ENCODE measurements at regions not wholly inside any gene's neighbourhood (a gene's known extent, or its start where the extent isn't known, plus 50 kb on each side); places are given as distances from the start of the nearest gene placed in this dataset.

DNA sequence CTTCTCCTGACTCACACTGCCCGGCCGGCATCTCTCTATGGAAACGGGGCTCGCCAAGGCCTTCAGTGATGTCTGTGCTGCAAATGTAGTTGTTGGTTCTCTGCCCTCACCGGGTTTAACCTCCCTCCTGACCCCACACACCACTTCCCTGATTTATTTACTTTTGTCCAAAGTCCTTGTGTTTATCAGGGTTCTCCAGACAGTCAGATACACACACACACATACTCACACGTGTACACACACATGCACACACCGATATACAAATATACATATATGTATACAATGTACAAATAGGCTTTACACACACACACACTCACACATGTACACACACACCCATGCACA is 647.0 kb downstream of the BRD1 start:
- TF ChIP-seq REST (IDR thresholded peaks at IDR 0.05; ENCODE audit: insufficient read depth in 1 of 2, low read depth in 2 of 2, low read length in 1 of 2) (no peak), POLR2AphosphoS5 (IDR thresholded peaks at IDR 0.05; ENCODE audit: low read depth, low read length) (no peak), TCF7L2 (IDR thresholded peaks at IDR 0.05; ENCODE audit: low read depth, low read length) (no peak), SIN3A (IDR thresholded peaks at IDR 0.05; ENCODE audit: borderline replicate concordance, insufficient read depth, low read depth, low read length) (no peak)
- TF ChIP-seq, protein P1, sequence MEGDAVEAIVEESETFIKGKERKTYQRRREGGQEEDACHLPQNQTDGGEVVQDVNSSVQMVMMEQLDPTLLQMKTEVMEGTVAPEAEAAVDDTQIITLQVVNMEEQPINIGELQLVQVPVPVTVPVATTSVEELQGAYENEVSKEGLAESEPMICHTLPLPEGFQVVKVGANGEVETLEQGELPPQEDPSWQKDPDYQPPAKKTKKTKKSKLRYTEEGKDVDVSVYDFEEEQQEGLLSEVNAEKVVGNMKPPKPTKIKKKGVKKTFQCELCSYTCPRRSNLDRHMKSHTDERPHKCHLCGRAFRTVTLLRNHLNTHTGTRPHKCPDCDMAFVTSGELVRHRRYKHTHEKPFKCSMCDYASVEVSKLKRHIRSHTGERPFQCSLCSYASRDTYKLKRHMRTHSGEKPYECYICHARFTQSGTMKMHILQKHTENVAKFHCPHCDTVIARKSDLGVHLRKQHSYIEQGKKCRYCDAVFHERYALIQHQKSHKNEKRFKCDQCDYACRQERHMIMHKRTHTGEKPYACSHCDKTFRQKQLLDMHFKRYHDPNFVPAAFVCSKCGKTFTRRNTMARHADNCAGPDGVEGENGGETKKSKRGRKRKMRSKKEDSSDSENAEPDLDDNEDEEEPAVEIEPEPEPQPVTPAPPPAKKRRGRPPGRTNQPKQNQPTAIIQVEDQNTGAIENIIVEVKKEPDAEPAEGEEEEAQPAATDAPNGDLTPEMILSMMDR (IDR thresholded peaks at IDR 0.05) = no peak
- ChIA-PET CTCF (no interaction called here), POLR2A (no interaction called here)
- Histone ChIP-seq H3K27ac (ENCODE audit: low read length) (no peak overlapping the region), H3K9me3 (ENCODE audit: control insufficient read depth, insufficient read depth, low read depth, low read length) (no peaks in the 10 kb centered on the region), H3K27me3 (ENCODE audit: control insufficient read depth, insufficient read depth, low read length) (no peaks in the 10 kb centered on the region), H3K36me3 (ENCODE audit: control insufficient read depth, insufficient read depth, low read length) (no peaks in the 10 kb centered on the region), H3K4me1 (ENCODE audit: control insufficient read depth, insufficient read depth, low read length) (no peaks in the 10 kb centered on the region), H3K4me3 (ENCODE audit: low read depth in 2 of 2, low read length in 2 of 2) (no peak overlapping the region)
- DNase-seq (ENCODE audit: low read depth, low spot score) (no peak), ATAC-seq (no peak)
- intact Hi-C loops (cut with micrococcal nuclease; ENCODE audit: unreplicated experiment) (no loop called here), in situ Hi-C loops (cut with HindIII; ENCODE audit: low pct_unique_long_range_greater_than_20kb, low sequenced_read_pairs) (no loop called here)
- BruUV-seq (replicated peaks) = no TSS peak

GRCh38 chr22:49179886-49180682 is 647.6 kb downstream of the BRD1 start:
- ATAC-seq = no peak
- in situ Hi-C loops (cut with HindIII; ENCODE audit: low pct_unique_long_range_greater_than_20kb, low sequenced_read_pairs) = no loop called here
- no peak for TF ChIP-seq POLR2AphosphoS5 (IDR thresholded peaks at IDR 0.05; ENCODE audit: low read depth, low read length)
- no peak for TF ChIP-seq REST (IDR thresholded peaks at IDR 0.05; ENCODE audit: insufficient read depth in 1 of 2, low read depth in 2 of 2, low read length in 1 of 2)
- no peak for TF ChIP-seq SIN3A (IDR thresholded peaks at IDR 0.05; ENCODE audit: borderline replicate concordance, insufficient read depth, low read depth, low read length)
- TF ChIP-seq TCF7L2 (IDR thresholded peaks at IDR 0.05; ENCODE audit: low read depth, low read length) = no peak
- TF ChIP-seq, protein P1 (IDR thresholded peaks at IDR 0.05) = no peak
- Histone ChIP-seq H3K36me3 (ENCODE audit: control insufficient read depth, insufficient read depth, low read length) (no peaks in the 10 kb centered on the region), H3K27me3 (ENCODE audit: control insufficient read depth, insufficient read depth, low read length) (no peaks in the 10 kb centered on the region; the same call in 1 of the 2 replicates), H3K4me3 (ENCODE audit: low read depth in 2 of 2, low read length in 2 of 2) (no peak overlapping the region), H3K9me3 (ENCODE audit: control insufficient read depth, insufficient read depth, low read depth, low read length) (no peaks in the 10 kb centered on the region), H3K4me1 (ENCODE audit: control insufficient read depth, insufficient read depth, low read length) (no peaks in the 10 kb centered on the region), H3K27ac (ENCODE audit: low read length) (no peak overlapping the region)
- BruUV-seq (replicated peaks) = no TSS peak
- no peak for DNase-seq (ENCODE audit: low read depth, low spot score)
- CTCF ChIA-PET = no interaction called here
- POLR2A ChIA-PET = no interaction called here
- intact Hi-C loops (cut with micrococcal nuclease; ENCODE audit: unreplicated experiment) = no loop called here

All from Panc1 (cell line).